Ascending aorta (tissue), 2 donors: ENCODE measurements at regions not wholly inside any gene's neighbourhood (a gene's known extent, or its start where the extent isn't known, plus 50 kb on each side); places are given as distances from the start of the nearest gene placed in this dataset.

ENCODE experiments used
- DNase-seq, 2 donors: peaks; one replicate each; pipeline ENCODE4 v3.0.0-alpha.2; 2019; ENCODE audit warnings: low spot score in 2 of 2
- H3K27ac ChIP-seq, 2 donors: fragments of 200-600 bp; sonication (generic); one replicate each; pipeline ENCODE4 v1.5.1; 2016 to 2017; ENCODE audit warnings: mild to moderate bottlenecking in 1 of 2
- H3K27me3 ChIP-seq: fragments of 200-600 bp; sonication (generic); one replicate; pipeline ENCODE4 v1.5.1; 2017
- H3K36me3 ChIP-seq, 2 donors: fragments of 200-600 bp; sonication (generic); one replicate each; pipeline ENCODE4 v1.5.1; 2016
- H3K4me1 ChIP-seq, 2 donors: fragments of 200-600 bp; sonication (generic); one replicate each; pipeline ENCODE4 v1.5.1; 2016 to 2017; ENCODE audit warnings: mild to moderate bottlenecking in 1 of 2
- H3K4me3 ChIP-seq, 2 donors: fragments of 200-600 bp; sonication (generic); one replicate each; pipeline ENCODE4 v1.5.1; 2016 to 2017; ENCODE audit warnings: mild to moderate bottlenecking in 1 of 2
- H3K9me3 ChIP-seq, 2 donors: fragments of 200-600 bp; sonication (generic); one replicate each; pipeline ENCODE4 v1.5.1; 2016
- CTCF ChIP-seq, 3 experiments: fragments of 200-600 bp in 2 of 3; fragments of 450-650 bp in 1 of 3; sonication (generic) in 2 of 3; IDR thresholded peaks; one replicate each; pipeline ENCODE4 v1.5.1; 2016 to 2019; ENCODE audit warnings: antibody characterized with exemption in 3 of 3, mild to moderate bottlenecking in 1 of 3, moderate library complexity in 1 of 3
- intact Hi-C: fragments of 100-400 bp; cut with DNase I; formaldehyde crosslinking; loops from one replicate; pipeline ENCODE4 v1.15.1; 2023

- DNase-seq = no peak
- no peak overlapping the region for H3K27ac ChIP-seq
- intact Hi-C loops = no loop called here
- H3K4me1 ChIP-seq = no peaks in the 10 kb centered on the region
- H3K4me3 ChIP-seq = no peak overlapping the region
- TF ChIP-seq CTCF (IDR thresholded peaks at IDR 0.05) = no peak
- H3K36me3 ChIP-seq = no peaks in the 10 kb centered on the region
- no peaks in the 10 kb centered on the region for H3K27me3 ChIP-seq
- H3K9me3 ChIP-seq = peaks cover 0 to 5% of the 10 kb centered on the region in 2 donors
These were observed 882.0 kb upstream of the INTU start for GRCh38 chr4:126750723-126751122.

GRCh38 chr4:126752126-126752525 lies 880.6 kb upstream of the INTU start:
- no peaks in the 10 kb centered on the region for H3K36me3 ChIP-seq
- H3K27me3 ChIP-seq = no peaks in the 10 kb centered on the region
- peaks cover 0 to 3% of the 10 kb centered on the region in 2 donors for H3K4me1 ChIP-seq
- H3K9me3 ChIP-seq = no peaks in the 10 kb centered on the region
- DNase-seq = no peak
- no peak for TF ChIP-seq CTCF (IDR thresholded peaks at IDR 0.05)
- intact Hi-C loops = no loop called here
- H3K27ac ChIP-seq = no peak overlapping the region
- H3K4me3 ChIP-seq = no peak overlapping the region

- Histone ChIP-seq H3K36me3 (no peaks in the 10 kb centered on the region), H3K9me3 (no peaks in the 10 kb centered on the region), H3K27ac (no peak overlapping the region), H3K27me3 (no peaks in the 10 kb centered on the region), H3K4me3 (no peak overlapping the region), H3K4me1 (peaks cover 0 to 3% of the 10 kb centered on the region in 2 donors)
- intact Hi-C loops = no loop called here
- DNase-seq = no peak
- TF ChIP-seq CTCF (IDR thresholded peaks at IDR 0.05) = no peak
These were observed 880.1 kb upstream of the INTU start for GRCh38 chr4:126752702-126753101.

- no peaks in the 10 kb centered on the region for H3K9me3 ChIP-seq
- peaks cover 0 to 3% of the 10 kb centered on the region in 2 donors for H3K4me1 ChIP-seq
- H3K27ac ChIP-seq = no peak overlapping the region
- no peak overlapping the region for H3K4me3 ChIP-seq
- H3K36me3 ChIP-seq = no peaks in the 10 kb centered on the region
- DNase-seq = no peak
- no peaks in the 10 kb centered on the region for H3K27me3 ChIP-seq
- intact Hi-C loops = no loop called here
- no peak for TF ChIP-seq CTCF (IDR thresholded peaks at IDR 0.05)
These were observed 879.2 kb upstream of the INTU start for GRCh38 chr4:126753592-126753991.

GRCh38 chr4:126755506-126755905 lies 877.3 kb upstream of the INTU start:
- Histone ChIP-seq H3K4me3 (no peak overlapping the region), H3K4me1 (peaks cover 0 to 3% of the 10 kb centered on the region in 2 donors), H3K9me3 (no peaks in the 10 kb centered on the region), H3K27me3 (no peaks in the 10 kb centered on the region), H3K36me3 (no peaks in the 10 kb centered on the region), H3K27ac (no peak overlapping the region)
- no peak for DNase-seq
- intact Hi-C loops = no loop called here
- TF ChIP-seq CTCF (IDR thresholded peaks at IDR 0.05) = no peak
